ENCODE measurements at regions not wholly inside any gene's neighbourhood (a gene's known extent, or its start where the extent isn't known, plus 50 kb on each side); places are given as distances from the start of the nearest gene placed in this dataset.

DNA sequence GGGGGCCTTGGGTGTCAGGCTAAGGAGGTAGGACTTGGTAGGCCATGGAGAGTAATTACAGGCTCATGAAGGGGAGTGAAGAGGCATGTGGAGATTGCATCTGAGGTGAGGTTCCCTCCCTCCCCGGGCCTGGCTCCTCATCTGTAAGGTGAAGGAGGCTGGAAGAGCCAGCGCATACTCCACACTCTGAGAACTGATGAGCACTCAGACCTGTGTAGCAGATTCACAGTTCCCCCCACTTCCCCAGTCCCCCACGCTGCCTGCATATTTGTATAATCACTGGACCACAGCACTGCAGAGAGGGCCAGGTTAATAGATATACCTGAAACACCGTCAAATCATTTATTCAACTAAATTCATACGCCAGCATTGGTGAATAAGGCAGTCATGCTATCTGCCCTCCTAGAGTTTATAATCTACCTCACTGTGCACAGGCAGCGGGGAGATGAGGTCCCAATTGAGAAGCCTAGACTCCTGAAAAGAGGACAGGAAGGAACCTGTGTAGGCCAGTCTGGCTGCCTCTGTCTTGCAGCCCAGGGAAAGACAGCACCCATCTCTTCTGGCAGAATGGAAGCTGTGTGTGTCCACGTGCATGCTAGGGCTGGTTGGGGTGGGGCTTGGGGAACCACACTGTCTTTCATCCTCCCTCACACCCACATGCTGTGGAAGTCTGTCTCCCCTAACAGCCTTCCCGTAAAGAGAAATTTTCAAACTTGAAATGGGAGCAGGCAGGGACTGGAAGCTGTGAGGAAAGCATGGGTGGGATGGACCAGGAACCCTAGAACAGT is 110.6 kb upstream of the ATP1A1 start:
- Mint-ChIP-seq H3K4me3 (no peak overlapping the region), H3K4me1 (peaks cover 5 to 6% of the 10 kb centered on the region in 2 donors), H3K27ac (no peak overlapping the region), H3K9me3 (no peaks in the 10 kb centered on the region), H3K27me3 (peaks cover 10% of the 10 kb centered on the region in 2 donors), H3K36me3 (no peaks in the 10 kb centered on the region)
- no peak for DNase-seq
- ATAC-seq (replicated peaks) = no peak

DNA sequence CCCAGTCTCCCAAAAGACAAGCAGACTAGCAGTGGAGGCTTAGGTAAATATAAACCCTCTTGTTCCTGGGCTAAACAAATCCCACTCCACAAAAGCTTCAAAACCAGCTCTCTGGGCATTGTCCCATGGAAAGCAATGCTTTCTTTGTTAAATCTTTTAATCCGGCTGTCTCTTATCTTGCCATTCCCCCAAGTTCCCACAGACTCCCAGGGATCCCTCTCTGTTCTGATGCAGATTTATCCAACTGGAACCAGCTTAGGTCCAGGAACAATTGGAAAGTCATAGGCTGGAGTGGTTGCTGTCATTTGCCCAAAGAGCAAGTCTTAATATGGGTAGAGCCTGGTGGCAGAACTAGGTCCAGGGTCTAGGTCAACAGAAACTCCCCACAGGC is 110.1 kb upstream of the ATP1A1 start:
- no peak for DNase-seq
- H3K36me3 Mint-ChIP-seq = no peaks in the 10 kb centered on the region
- H3K4me1 Mint-ChIP-seq = peaks cover 5 to 6% of the 10 kb centered on the region in 2 donors
- no peak for ATAC-seq (replicated peaks)
- H3K27me3 Mint-ChIP-seq = peaks cover 10% of the 10 kb centered on the region in 2 donors
- no peak overlapping the region for H3K27ac Mint-ChIP-seq
- no peaks in the 10 kb centered on the region for H3K9me3 Mint-ChIP-seq
- no peak overlapping the region for H3K4me3 Mint-ChIP-seq

DNA sequence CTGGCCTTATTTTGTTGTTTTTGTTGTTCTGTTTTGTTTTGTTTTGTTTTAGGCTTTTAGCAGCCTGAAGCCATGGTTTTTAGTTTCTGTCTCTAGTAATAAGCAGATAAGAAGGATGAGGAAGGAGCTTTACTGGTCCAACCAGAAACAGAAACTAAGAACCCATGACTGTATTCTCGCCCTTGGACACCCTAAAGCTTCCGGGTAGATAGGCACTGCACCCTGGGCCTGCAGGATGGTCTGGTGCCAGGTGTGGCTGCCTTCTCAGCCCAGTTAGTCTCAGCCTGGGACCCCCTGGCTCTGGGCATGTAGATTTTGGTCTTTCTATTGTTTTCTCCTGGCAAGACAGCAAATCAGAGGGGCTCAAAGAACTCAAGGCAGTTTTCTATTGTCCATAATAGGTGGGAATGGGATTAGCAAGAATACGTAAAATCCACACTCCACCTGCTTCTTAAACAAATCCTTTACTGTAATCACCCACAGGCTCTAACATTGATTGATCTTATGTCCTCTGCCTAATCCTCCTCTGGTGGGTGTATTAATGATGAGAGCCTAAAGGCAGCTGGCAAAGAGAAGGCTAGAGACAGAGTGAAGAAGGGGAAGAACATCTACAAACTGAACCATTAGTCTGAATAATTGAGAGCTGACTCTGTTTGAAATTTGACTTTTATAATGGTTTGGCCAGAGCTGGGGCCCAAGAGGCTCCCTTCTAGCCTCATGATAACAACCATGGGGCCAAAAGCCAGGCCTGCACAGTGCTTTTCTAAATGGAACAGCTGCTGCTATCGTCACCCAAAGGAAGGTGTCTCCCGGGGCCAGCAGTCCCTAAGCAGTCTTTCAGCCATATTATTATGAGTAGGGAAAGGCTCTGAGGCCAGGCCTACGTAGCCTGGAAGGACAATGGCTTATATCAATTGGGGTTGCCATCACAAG is 106.8 kb upstream of the ATP1A1 start:
- H3K27me3 Mint-ChIP-seq = peaks cover 2 to 7% of the 10 kb centered on the region in 2 donors
- peaks cover under 1 to 2% of the 10 kb centered on the region in 2 donors for H3K4me1 Mint-ChIP-seq
- ATAC-seq (replicated peaks) (no peak), DNase-seq (no peak)
- no peak overlapping the region for H3K4me3 Mint-ChIP-seq
- peak overlapping the region; percentile 52 for H3K27ac Mint-ChIP-seq
- no peaks in the 10 kb centered on the region for H3K9me3 Mint-ChIP-seq
- H3K36me3 Mint-ChIP-seq = no peaks in the 10 kb centered on the region

DNA sequence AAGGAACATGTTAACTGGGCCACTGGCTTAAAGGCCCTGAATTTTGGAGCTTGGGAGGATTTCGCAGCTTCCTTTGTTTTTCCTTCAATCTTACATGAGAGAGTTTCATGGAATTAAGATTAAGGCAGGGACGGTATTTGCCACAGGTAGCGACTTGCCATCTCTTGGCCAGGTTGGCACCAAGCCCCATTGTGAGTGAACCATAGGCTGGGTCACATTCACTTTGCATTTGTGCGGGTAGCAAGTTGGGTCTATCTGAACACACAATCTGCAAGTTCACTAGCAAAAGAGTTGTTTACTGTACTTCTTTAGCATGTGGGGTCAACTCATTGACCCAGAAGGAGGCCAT is 106.2 kb upstream of the ATP1A1 start:
- Mint-ChIP-seq H3K27ac (no peak overlapping the region), H3K4me3 (no peak overlapping the region), H3K9me3 (no peaks in the 10 kb centered on the region), H3K27me3 (peaks cover 0 to 7% of the 10 kb centered on the region in 2 donors), H3K4me1 (no peaks in the 10 kb centered on the region), H3K36me3 (no peaks in the 10 kb centered on the region)
- DNase-seq (no peak), ATAC-seq (replicated peaks) (no peak)

DNA sequence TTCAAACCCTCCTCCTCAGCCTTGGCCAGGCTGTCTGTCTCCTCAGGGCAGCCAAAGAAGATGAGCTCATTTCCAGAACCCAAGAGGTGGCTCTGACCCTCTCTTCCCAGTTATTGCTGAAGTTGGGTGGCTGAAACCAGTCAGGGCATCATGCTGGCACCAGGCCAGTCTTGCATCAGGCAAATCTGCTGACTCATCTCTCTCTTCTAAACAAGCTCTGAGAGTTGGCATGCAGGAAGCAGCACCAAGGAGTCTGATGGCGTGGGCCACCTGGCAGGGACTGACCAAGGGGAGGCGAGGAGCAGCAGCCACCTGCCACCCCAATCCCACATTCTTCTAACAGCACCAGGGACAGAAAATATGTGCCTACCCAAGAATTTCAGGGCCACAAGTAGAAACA is 104.8 kb upstream of the ATP1A1 start:
- no peak overlapping the region for H3K27ac Mint-ChIP-seq
- no peaks in the 10 kb centered on the region for H3K9me3 Mint-ChIP-seq
- DNase-seq (no peak), ATAC-seq (replicated peaks) (no peak)
- H3K4me3 Mint-ChIP-seq = no peak overlapping the region
- H3K4me1 Mint-ChIP-seq = no peaks in the 10 kb centered on the region
- peaks cover 0 to 10% of the 10 kb centered on the region in 2 donors for H3K27me3 Mint-ChIP-seq
- H3K36me3 Mint-ChIP-seq = no peaks in the 10 kb centered on the region

DNA sequence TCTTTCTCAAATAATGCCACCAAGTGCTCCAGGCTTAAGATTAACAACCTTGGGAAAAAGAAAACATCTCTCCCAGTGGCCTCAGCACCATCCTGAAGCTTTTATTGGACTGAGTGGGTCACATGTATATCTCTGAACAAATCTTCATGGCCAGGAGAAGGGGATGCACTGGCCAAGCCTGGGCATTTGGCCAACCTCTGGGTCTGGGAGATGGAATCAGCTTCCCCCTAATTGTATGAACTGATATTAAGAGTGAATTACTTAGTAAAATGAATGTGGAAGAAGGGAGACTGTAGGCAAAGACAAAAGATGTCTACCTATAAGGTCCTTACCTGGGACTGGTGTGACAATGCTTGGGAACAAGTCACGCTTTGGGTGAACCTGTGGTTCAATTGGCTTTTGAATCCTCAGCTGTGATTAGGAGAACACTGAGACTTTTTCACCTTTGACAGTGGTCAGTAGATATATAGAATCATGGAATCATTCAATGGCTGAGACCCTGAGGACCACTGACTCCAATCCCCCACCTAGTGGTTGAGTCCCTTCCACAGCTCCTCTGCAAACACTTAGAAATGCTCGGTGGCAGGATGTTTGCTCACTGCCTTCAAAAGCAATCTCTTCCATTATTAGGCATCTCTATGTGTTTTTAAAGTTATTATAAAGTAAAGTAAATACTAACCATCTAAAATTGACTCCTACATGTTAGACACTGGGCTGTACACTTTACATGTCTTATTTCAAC is 102.6 kb upstream of the ATP1A1 start:
- no peaks in the 10 kb centered on the region for H3K9me3 Mint-ChIP-seq
- ATAC-seq (replicated peaks) = no peak
- no peak for DNase-seq
- H3K27me3 Mint-ChIP-seq = peaks cover 2 to 13% of the 10 kb centered on the region in 2 donors
- no peak overlapping the region for H3K27ac Mint-ChIP-seq
- H3K36me3 Mint-ChIP-seq = no peaks in the 10 kb centered on the region
- no peaks in the 10 kb centered on the region for H3K4me1 Mint-ChIP-seq
- no peak overlapping the region for H3K4me3 Mint-ChIP-seq

DNA sequence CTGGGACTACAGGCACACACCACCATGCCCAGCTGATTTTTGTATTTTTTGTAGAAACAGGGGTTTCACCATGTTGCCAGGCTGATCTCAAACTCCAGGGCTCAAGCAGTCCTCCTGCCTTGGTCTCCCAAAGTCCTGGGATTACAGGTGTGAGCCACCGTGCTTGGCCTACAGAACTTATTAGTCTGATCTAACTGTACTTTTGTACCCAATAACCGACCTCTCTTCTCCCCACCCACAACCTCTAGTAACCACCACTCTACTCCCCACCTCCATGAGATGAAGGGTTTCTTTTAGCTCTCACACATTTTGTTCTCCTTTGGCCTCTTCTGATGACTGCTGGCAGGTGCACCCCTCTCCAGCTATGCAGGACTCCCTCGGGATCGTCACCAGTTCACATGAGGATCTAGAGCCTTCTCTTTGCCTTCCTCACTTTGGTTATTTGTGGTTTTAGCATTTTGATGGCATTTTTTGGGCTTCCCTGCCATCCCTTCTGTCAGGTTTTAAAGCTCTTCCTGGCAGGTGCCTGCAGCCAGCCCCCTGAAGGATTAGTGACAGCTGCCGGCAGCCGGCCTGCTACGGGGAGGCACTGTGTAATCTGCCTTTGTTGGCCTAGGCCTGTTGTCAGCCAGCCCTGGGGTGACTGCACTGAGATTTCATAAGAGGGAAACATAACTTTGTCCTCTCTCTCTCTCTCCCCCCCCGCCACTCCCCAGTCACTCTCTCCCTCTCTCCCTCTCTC is 99.8 kb upstream of the ATP1A1 start:
- ATAC-seq (replicated peaks) (no peak), DNase-seq (no peak)
- H3K4me1 Mint-ChIP-seq = no peaks in the 10 kb centered on the region
- H3K27ac Mint-ChIP-seq = no peak overlapping the region
- no peaks in the 10 kb centered on the region for H3K36me3 Mint-ChIP-seq
- peaks cover 6 to 16% of the 10 kb centered on the region in 2 donors for H3K27me3 Mint-ChIP-seq
- no peak overlapping the region for H3K4me3 Mint-ChIP-seq
- H3K9me3 Mint-ChIP-seq = no peaks in the 10 kb centered on the region

DNA sequence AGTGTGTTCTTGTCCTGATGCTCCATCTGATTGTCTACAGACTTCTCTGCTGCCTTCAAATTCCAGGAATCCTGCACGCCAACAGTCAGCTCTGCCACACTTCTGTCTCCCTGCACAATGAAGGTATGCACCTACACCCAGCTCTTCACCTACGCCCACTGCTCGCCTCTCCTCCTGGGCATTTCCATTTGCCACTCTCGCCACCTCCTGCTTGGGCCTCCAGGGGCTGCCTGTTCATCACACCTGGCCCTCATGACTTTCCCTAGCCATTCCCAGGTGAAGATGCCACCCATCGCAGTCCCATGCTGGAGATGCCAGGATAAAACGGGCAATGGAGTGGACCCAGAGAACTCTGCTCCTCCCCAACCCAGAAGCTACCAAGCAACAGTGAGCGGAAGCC is 96.5 kb upstream of the ATP1A1 start:
- Mint-ChIP-seq H3K9me3 (no peaks in the 10 kb centered on the region), H3K27me3 (peaks cover 25 to 27% of the 10 kb centered on the region in 2 donors), H3K4me3 (no peak overlapping the region), H3K36me3 (no peaks in the 10 kb centered on the region), H3K4me1 (no peaks in the 10 kb centered on the region), H3K27ac (no peak overlapping the region)
- DNase-seq (no peak), ATAC-seq (replicated peaks) (no peak)

DNA sequence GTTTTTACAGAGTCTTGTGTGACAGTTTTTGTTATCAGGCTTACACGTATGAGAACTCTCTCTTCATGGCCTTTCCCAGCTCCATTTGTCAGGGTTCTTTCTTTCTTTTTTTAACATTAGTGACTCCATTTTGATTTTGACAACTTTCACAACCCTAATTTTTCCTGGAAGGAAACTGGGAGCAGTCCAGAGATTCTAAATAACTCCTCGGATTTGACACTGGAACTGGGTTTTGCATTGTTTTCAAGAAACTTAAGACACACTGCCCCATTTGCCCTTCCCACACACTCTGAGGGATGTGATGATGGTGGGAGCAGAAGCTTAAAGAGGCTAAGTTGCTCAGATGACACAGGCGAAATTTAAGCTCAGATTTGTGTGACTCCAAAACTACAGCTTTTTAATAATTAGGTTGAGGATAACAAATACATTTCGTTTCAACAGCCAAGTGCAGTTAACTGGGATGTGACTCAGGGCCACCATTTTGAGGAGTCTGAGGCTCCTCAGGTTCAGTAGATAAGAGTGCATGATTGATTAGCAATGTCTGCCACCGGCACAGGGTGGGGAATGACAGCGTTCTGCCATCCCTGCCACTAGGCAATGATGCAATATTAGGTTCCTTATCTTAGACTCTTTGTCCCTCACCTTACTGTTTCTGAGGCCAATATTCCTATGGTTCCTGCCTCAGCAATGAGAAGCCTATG is 95.1 kb upstream of the ATP1A1 start:
- Mint-ChIP-seq H3K9me3 (peaks cover 7 to 8% of the 10 kb centered on the region in 2 donors), H3K4me1 (no peaks in the 10 kb centered on the region), H3K27me3 (peaks cover 30 to 32% of the 10 kb centered on the region in 2 donors), H3K36me3 (peaks cover 0 to 1% of the 10 kb centered on the region in 2 donors), H3K27ac (no peak overlapping the region), H3K4me3 (no peak overlapping the region)
- no peak for ATAC-seq (replicated peaks)
- DNase-seq = no peak

DNA sequence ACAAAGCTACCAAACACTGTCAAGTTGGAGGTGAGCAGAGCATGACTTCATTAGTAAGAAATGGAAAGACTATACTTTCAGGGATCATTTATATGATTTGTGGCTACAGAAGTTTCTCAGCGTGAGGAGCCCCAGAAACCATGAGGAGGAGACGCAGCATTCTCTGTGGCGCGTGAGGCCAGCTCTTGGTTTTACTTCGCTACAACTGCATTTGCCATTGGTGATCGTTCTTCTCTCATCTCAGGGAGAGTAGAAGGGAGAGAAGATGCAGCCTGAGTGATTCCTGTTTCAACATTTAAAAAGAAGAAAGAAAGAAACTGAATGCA is 94.5 kb upstream of the ATP1A1 start:
- Mint-ChIP-seq H3K36me3 (peaks cover 0 to 1% of the 10 kb centered on the region in 2 donors), H3K4me3 (no peak overlapping the region), H3K27ac (no peak overlapping the region), H3K4me1 (no peaks in the 10 kb centered on the region), H3K9me3 (peaks cover 8% of the 10 kb centered on the region in 2 donors), H3K27me3 (peaks cover 26 to 36% of the 10 kb centered on the region in 2 donors)
- no peak for ATAC-seq (replicated peaks)
- DNase-seq = no peak

DNA sequence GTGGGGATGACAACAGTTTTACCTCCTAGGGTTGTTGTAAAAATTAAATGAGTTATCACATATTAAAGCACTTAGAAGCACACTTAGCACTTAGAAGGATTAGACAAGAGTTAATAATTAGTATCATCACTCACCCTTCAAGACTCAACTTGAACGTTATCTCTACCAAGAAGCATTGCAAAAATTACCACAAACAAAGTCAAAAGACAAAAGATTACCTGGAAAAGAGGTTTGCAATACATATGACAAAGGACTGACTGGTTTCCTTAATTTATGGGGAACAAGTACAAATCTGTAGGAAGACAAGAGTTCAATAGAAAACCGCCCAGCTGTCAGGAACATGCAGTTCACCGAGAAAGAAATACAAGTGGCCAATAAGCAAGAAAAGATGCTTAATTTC is 93.3 kb upstream of the ATP1A1 start:
- no peak for DNase-seq
- Mint-ChIP-seq H3K9me3 (peaks cover 8% of the 10 kb centered on the region in 2 donors), H3K4me1 (no peaks in the 10 kb centered on the region), H3K4me3 (no peak overlapping the region), H3K36me3 (peaks cover 0 to 1% of the 10 kb centered on the region in 2 donors), H3K27me3 (peaks cover 34 to 42% of the 10 kb centered on the region in 2 donors), H3K27ac (no peak overlapping the region)
- no peak for ATAC-seq (replicated peaks)

DNA sequence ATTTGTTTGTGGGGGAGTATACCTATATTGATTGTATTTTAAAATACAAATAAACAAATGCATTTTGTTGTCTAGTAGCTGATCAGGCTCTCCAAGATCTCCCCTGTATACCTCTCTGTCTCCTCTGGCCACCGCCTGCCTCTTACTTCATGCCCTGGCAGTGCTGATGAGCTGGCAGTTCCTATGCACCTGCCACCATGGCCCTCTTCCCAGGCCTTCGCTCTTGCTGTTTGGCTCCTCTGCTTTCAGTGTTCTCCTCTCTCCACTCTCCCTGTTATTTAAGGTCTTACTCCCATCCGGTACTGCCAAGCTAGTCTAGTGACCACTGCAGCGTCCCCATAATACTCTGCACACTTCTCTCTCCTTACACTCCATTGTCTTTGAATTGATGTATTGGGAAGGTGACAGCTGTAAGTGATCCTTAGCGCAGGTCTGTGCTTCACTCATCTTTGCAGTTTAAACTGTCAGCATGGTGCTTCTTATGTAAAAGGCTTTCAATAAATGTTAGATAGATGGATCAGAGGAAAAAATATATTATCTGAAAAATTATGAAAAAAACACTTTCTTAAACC is 88.1 kb upstream of the ATP1A1 start:
- peaks cover 31 to 36% of the 10 kb centered on the region in 2 donors for H3K27me3 Mint-ChIP-seq
- H3K27ac Mint-ChIP-seq = no peak overlapping the region
- no peak for DNase-seq
- peaks cover 8 to 10% of the 10 kb centered on the region in 2 donors for H3K9me3 Mint-ChIP-seq
- peaks cover 0 to 1% of the 10 kb centered on the region in 2 donors for H3K36me3 Mint-ChIP-seq
- no peak overlapping the region for H3K4me3 Mint-ChIP-seq
- no peak for ATAC-seq (replicated peaks)
- peaks cover 2 to 7% of the 10 kb centered on the region in 2 donors for H3K4me1 Mint-ChIP-seq

DNA sequence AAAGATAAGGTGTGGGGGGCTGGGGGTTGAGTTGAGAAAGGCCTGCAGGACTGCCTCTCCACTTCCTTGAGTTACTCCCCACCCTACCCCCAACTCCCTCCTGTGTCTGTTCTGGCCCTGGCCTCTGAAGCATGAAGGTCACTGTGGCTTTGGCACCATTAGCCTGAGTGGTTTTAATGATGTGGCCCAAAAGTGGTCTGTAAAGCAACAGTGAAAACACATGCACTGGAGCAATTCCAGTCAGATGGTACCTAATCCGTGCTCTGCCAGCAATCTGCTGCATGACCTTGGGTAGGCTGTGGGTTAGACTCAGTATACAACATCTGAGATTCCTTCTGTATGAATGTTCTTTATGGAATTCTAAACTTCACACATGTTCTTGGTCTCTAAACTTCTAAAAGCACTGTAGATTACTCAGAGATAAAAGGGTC is 86.5 kb upstream of the ATP1A1 start:
- no peak for DNase-seq
- Mint-ChIP-seq H3K27ac (no peak overlapping the region), H3K27me3 (peaks cover 25 to 29% of the 10 kb centered on the region in 2 donors), H3K36me3 (peaks cover 0 to 1% of the 10 kb centered on the region in 2 donors), H3K4me3 (no peak overlapping the region), H3K9me3 (peaks cover 8 to 10% of the 10 kb centered on the region in 2 donors), H3K4me1 (peaks cover 2 to 7% of the 10 kb centered on the region in 2 donors)
- ATAC-seq (replicated peaks) = no peak
